Testis (tissue), 2 donors: ENCODE measurements at regions not wholly inside any gene's neighbourhood (a gene's known extent, or its start where the extent isn't known, plus 50 kb on each side); places are given as distances from the start of the nearest gene placed in this dataset.

Source experiments
- DNase-seq: peaks from one replicate; pipeline ENCODE4 v3.0.0-alpha.2; 2019
- H3K27ac ChIP-seq, 2 donors: fragments of 200-600 bp; sonication (generic); one replicate each; pipeline ENCODE4 v1.5.1; 2019
- H3K27me3 ChIP-seq: fragments of 200-600 bp; sonication (generic); one replicate; pipeline ENCODE4 v1.5.1; 2019
- H3K36me3 ChIP-seq: fragments of 200-600 bp; sonication (generic); one replicate; pipeline ENCODE4 v1.5.1; 2017; ENCODE audit warnings: low read depth; ENCODE audit errors: missing control alignments
- H3K4me1 ChIP-seq: fragments of 200-600 bp; sonication (generic); one replicate; pipeline ENCODE4 v1.5.1; 2019
- H3K4me3 ChIP-seq, 2 donors: fragments of 200-600 bp; sonication (generic); one replicate each; pipeline ENCODE4 v1.5.1; 2017 to 2019
- H3K9me3 ChIP-seq: fragments of 200-600 bp; sonication (generic); one replicate; pipeline ENCODE4 v1.5.1; 2017
- POLR2A ChIP-seq: fragments of 450-650 bp; IDR thresholded peaks from one replicate; pipeline ENCODE4 v1.6.1; 2017; ENCODE audit warnings: antibody characterized with exemption, mild to moderate bottlenecking, moderate library complexity
- WGBS, 2 donors: methylation state at CpG; one replicate each; pipeline ENCODE4 v1.1.5; 2018; 5-methylcytosine and 5-hydroxymethylcytosine counted together
- intact Hi-C: fragments of 100-400 bp; cut with DNase I; formaldehyde crosslinking; loops from one replicate; pipeline ENCODE4 v1.15.1; 2023; ENCODE audit warnings: low total_unique reads
- TF ChIP-seq, protein P1 (sequence below), 3 experiments: fragments of 450-650 bp in 2 of 3; fragments of 200-600 bp in 1 of 3; sonication (generic) in 1 of 3; IDR thresholded peaks; one replicate each; pipeline ENCODE4 v1.5.1; 2016 to 2019; ENCODE audit warnings: antibody characterized with exemption in 3 of 3, mild to moderate bottlenecking in 2 of 3, moderate library complexity in 1 of 3

DNA sequence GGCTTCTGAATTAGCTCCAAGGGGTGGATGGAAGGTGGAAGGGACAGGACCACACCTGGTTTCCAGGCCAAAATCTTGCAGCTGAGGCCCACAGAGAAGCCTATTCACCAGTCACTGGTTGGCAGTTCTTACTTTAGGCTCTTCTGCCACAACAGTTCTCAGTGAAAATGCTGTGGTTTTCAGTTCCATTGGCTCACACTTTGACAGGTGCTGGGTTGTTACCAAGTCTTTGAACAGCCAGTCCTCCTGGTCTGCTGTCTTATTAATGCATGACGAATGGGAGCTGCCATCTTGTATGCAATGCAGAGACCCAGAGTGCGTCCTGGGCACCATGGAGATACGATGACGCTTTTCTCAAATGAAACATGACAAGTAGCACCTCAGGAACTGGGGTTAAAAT lies 232.0 kb upstream of the ZBED5 start:
- Histone ChIP-seq H3K9me3 (no peaks in the 10 kb centered on the region), H3K36me3 (no peaks in the 10 kb centered on the region), H3K4me1 (no peaks in the 10 kb centered on the region), H3K4me3 (no peak overlapping the region), H3K27ac (no peak overlapping the region), H3K27me3 (no peaks in the 10 kb centered on the region)
- TF ChIP-seq POLR2A, result no peak
- TF ChIP-seq, protein P1, sequence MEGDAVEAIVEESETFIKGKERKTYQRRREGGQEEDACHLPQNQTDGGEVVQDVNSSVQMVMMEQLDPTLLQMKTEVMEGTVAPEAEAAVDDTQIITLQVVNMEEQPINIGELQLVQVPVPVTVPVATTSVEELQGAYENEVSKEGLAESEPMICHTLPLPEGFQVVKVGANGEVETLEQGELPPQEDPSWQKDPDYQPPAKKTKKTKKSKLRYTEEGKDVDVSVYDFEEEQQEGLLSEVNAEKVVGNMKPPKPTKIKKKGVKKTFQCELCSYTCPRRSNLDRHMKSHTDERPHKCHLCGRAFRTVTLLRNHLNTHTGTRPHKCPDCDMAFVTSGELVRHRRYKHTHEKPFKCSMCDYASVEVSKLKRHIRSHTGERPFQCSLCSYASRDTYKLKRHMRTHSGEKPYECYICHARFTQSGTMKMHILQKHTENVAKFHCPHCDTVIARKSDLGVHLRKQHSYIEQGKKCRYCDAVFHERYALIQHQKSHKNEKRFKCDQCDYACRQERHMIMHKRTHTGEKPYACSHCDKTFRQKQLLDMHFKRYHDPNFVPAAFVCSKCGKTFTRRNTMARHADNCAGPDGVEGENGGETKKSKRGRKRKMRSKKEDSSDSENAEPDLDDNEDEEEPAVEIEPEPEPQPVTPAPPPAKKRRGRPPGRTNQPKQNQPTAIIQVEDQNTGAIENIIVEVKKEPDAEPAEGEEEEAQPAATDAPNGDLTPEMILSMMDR (IDR thresholded peaks at IDR 0.05), result no peak
- intact Hi-C loops, result no loop called here
- 93 to 95% methylated on average over 4 of the region's 4 CpGs for WGBS, 2 donors
- no peak for DNase-seq

DNA sequence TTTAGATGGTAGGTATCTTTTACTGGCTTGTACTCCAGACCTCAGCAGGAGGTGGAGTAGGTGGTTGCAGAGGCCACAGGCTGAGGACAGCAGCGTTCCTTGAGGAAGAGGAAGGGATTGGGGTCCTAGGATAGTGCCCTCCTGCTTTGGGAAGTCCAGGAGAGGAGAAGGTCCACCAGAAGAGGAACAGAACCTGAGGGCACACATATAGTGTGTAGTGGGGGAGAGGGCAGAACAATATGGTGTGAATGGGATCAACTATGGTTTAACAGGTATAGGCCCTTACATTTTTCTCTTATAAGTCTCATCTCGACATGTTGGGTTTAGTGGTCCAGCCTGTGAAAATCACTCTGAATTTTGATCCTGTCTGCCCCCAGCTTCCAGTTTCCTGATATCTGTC lies 229.1 kb upstream of the ZBED5 start:
- 91 to 97% methylated on average over 2 of the region's 2 CpGs for WGBS, 2 donors
- Histone ChIP-seq H3K36me3 (no peaks in the 10 kb centered on the region), H3K4me3 (no peak overlapping the region), H3K27ac (no peak overlapping the region), H3K4me1 (no peaks in the 10 kb centered on the region), H3K27me3 (no peaks in the 10 kb centered on the region), H3K9me3 (no peaks in the 10 kb centered on the region)
- DNase-seq, result no peak
- TF ChIP-seq, protein P1 (IDR thresholded peaks at IDR 0.05), result no peak
- TF ChIP-seq POLR2A, result no peak
- intact Hi-C loops, result no loop called here

DNA sequence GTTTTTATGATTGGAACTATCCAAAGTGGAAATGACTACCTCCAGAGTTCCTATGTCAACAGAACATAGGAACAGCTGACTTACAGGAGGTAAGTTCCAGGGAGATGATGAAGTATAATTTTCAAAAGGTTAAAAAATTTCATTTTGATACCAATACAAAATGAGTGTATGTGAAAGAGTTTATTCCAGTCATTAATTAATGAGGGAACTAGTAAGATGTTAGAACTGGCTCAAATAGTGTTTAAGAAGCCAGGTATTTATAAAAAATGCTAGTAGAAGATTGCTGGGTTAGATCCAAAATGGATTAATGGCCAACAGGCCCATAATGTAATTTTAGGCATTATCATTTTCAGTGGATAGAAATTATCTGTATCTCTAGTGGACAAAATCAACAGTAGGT lies 227.7 kb upstream of the ZBED5 start:
- intact Hi-C loops, result no loop called here
- H3K9me3 ChIP-seq, result no peaks in the 10 kb centered on the region
- DNase-seq, result no peak

DNA sequence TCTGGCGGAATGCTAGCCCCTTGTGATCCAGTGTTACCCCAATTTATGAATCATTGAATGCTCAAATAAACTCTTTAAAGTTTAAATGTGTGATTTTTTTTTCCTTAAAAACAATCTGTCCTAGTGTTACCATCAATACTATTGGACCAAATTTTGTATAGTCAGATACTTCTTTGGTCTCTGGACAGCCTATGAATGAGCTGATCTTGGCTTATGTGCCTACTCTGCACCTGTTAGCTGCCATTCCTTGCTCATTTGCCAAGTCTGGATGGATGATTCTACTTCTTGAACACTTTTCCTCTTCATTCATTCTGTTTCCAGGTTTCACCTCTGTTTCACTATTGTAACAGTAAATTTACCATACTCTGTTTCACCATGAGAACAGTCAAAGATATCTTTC lies 226.5 kb upstream of the ZBED5 start:
- no peaks in the 10 kb centered on the region for H3K27me3 ChIP-seq
- H3K27ac ChIP-seq, result no peak overlapping the region
- intact Hi-C loops, result no loop called here
- H3K36me3 ChIP-seq, result no peaks in the 10 kb centered on the region
- no peaks in the 10 kb centered on the region for H3K4me1 ChIP-seq
- WGBS, 2 donors, result 94 to 96% methylated on average over 1 of the region's 1 CpG
- H3K9me3 ChIP-seq, result no peaks in the 10 kb centered on the region
- H3K4me3 ChIP-seq, result no peak overlapping the region
- no peak for DNase-seq
- TF ChIP-seq POLR2A, result no peak
- TF ChIP-seq, protein P1 (IDR thresholded peaks at IDR 0.05), result no peak

More for the DNA sequence above, 227.7 kb upstream of the ZBED5 start:
- Histone ChIP-seq H3K27me3 (no peaks in the 10 kb centered on the region), H3K4me3 (no peak overlapping the region), H3K4me1 (no peaks in the 10 kb centered on the region), H3K27ac (no peak overlapping the region), H3K36me3 (no peaks in the 10 kb centered on the region)
- TF ChIP-seq POLR2A, result no peak
- TF ChIP-seq, protein P1 (IDR thresholded peaks at IDR 0.05), result no peak

DNA sequence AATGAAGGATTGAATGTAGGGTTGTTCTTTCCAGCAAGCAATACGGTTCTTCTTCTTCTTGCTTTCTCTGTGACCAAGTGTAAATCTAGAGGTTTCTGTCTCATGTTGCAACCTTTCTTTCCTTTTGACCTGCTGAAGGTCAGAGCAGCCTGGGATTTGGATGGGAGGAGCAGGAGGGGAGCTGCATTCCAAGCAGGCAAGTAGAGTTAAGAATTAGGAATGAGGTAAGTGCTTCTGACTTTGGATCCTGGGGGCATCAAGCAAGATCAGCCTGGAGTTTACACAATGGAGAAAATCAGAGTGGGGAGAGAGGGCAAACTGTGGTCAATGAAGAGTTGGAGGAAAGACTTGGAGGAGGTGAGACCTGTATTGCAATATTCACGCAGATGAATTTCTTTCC lies 225.6 kb upstream of the ZBED5 start:
- no peak overlapping the region for H3K27ac ChIP-seq
- H3K36me3 ChIP-seq, result no peaks in the 10 kb centered on the region

More for the DNA sequence above, 225.6 kb upstream of the ZBED5 start:
- no peak for TF ChIP-seq POLR2A
- TF ChIP-seq, protein P1 (IDR thresholded peaks at IDR 0.05), result no peak
- Histone ChIP-seq H3K27me3 (no peaks in the 10 kb centered on the region), H3K4me3 (no peak overlapping the region), H3K9me3 (no peaks in the 10 kb centered on the region), H3K4me1 (no peaks in the 10 kb centered on the region)
- 90 to 98% methylated on average over 2 of the region's 2 CpGs for WGBS, 2 donors
- intact Hi-C loops, result no loop called here
- no peak for DNase-seq
